C4-2B (cell line): ENCODE measurements at regions not wholly inside any gene's neighbourhood (a gene's known extent, or its start where the extent isn't known, plus 50 kb on each side); places are given as distances from the start of the nearest gene placed in this dataset.

Experiments
- ZFX ChIP-seq: fragments of 450-650 bp; IDR thresholded peaks from 2 replicates; pipeline ENCODE4 v1.6.1; 2017
- TF ChIP-seq, protein P1 (sequence below): fragments of 450-650 bp; conservative IDR thresholded peaks from 2 replicates; pipeline ENCODE4 v1.5.1; 2017; ENCODE audit warnings: mild to moderate bottlenecking

DNA sequence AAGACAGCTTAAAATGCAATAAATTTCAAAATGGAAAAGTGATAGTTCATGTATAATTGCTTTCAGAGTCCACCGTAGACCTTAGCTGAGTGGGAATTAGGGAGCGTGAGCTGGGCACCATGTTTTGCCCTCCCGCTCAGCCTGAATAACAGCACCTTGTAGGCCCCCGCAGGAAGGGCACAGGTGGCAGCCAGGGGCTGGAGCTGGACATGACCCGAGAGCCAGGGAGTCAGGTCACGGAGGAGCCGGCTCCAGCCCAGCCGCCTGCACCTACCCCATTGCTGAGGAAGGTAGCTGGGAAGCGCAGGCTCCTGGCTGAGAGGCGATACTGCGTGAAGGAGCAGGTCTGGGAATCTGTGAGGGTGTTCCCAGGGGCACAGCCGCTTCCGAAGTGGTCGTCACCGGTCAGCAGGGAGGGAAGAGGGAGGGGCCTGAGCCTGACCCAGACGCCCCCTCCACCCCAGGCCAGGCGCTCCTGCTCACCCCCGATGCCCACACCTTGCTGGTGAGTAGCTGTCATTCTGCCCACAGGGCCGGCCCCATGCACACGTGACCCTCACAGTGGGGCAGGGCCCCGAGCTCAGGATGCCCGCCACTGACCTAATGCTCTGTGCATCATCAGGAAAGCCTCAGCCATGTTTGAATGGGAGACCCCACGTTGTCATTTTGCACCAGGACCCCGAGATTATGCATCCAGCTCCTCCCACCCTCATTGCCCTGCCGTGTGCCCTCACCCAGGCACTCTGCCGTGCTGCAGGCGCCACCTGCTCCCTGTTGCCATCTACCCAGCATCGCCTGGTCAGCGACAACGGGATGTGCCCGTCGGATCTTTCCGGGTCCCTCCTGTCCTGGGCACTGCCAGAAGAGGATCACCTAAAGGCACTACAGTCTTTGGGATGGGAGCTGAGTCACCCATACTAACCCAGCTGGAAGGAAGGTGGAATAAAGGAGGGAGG, 129.2 kb upstream of the TCERG1L start:
- TF ChIP-seq, protein P1, sequence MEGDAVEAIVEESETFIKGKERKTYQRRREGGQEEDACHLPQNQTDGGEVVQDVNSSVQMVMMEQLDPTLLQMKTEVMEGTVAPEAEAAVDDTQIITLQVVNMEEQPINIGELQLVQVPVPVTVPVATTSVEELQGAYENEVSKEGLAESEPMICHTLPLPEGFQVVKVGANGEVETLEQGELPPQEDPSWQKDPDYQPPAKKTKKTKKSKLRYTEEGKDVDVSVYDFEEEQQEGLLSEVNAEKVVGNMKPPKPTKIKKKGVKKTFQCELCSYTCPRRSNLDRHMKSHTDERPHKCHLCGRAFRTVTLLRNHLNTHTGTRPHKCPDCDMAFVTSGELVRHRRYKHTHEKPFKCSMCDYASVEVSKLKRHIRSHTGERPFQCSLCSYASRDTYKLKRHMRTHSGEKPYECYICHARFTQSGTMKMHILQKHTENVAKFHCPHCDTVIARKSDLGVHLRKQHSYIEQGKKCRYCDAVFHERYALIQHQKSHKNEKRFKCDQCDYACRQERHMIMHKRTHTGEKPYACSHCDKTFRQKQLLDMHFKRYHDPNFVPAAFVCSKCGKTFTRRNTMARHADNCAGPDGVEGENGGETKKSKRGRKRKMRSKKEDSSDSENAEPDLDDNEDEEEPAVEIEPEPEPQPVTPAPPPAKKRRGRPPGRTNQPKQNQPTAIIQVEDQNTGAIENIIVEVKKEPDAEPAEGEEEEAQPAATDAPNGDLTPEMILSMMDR: no peak
- no peak for TF ChIP-seq ZFX
